HG03469 (cell line): ENCODE measurements at regions not wholly inside any gene's neighbourhood (a gene's known extent, or its start where the extent isn't known, plus 50 kb on each side); places are given as distances from the start of the nearest gene placed in this dataset.

Source experiments
- ATAC-seq: cut with Tn5 transposase; IDR thresholded peaks from one replicate; pipeline ENCODE4 v1.9.1; 2021; ENCODE audit warnings: mild to moderate bottlenecking, moderate library complexity, moderate number of reproducible peaks; ENCODE audit not compliant: unreplicated experiment

DNA sequence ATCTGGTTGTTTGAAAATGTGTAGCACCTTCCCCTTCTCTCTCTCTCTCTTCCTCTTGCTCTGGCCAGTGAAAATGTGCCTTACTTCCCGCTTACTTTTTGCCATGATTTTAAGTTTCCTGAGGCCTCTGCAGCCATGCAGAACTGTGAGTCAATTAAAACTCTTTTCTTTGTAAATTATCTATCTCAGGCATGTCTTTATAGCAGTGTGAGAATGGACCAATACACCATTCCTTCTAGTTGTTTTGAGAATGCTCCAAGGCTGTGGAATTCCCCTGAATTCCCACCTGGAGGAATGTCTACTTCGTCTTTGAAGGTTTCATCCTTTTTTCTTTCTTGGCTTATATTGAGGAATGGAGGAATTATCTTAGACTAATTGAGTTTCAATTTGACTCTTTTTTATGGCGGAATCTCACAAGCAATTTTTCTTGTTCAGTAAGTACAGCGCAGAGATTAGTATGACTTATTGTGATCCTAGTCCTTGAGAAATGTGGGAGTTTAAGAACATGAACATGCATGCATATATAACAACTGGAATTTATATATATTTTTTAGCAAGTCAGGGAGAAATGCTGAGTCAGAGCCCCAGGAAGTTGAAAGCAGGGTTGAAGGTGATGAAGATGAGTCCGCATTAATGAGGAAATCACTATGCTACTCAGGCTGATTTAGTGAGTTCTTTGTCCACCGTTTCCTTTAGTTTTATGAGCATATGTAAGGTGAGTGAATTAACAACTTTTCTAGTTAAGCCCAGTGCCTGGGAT, 488.1 kb upstream of the ADAMTS16 start:
- ATAC-seq: no peak

DNA sequence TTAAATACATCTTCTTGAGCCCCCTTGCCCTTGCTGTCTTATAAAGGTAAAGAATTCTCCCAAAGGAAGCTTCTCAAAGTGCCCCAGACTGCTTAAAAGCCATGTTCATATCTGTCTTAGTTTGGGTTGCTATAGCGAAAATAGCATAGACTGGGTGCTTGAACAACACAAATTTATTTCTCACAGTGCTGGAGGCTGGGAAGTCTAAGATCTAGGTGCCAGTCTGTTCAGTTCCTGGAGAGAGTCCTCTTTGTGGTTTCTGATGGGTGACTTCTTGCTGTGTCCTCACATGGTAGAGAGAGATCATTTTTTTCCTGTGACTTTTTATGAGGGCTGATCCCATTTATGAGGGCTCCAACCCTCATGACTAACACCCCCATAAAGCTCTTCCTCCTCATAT, 486.7 kb upstream of the ADAMTS16 start:
- ATAC-seq: no peak

DNA sequence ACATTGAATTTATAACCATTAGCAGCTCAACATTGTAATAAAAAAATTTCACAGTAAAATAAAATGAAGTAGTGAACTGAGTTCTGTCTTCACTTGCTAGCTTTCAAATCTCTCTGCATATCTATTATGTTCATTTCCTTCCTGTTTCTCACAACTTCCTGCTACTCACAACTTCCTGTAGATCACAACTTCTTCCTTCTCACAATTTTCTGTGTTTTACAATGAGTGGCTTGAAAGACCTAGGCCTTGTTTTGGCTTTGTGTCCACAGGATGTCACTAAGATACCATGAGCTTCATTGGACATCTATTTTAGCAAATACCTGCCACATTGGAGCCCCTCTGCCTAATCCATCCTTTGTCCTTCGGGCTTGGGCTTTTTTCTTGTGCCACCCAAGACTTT, 480.3 kb upstream of the ADAMTS16 start:
- no peak for ATAC-seq

DNA sequence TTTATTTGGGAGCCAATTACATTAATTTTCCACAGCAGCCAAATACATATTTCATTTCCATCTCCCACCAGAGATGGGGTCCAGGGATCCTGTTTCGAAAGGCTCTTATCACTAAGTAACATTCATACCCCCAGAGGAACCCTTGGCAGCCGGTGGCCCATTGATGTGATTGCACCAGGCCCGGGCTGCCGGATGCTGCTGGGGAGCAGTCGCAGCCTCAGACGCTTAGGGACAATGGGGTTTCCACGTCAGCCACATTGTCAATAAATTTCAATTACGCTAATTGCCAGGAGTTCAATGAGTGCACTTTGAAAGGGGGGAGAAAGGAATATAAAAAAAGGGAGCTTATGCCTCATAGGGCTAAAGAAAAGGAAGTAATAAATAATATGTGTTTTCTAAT, 478.8 kb upstream of the ADAMTS16 start:
- ATAC-seq: no peak

DNA sequence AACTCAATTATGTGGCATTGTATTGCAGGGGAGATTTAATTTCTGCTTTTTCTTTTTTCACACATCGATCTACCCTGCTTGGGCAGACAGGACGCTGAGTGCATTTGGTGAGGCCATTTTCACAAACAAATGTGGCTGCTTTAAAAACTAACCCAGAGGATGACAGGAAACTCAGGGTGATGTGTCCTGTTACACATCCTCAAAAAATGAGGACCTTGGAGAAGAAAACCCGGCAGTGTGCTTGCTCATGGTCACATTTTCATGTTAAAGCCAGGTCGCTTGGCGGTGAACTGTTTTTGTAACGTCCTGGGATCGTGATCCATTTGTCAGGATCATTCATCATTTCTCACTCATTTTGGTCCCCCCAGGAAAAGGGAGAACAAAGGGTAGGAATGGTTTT, 478.3 kb upstream of the ADAMTS16 start:
- ATAC-seq: no peak

DNA sequence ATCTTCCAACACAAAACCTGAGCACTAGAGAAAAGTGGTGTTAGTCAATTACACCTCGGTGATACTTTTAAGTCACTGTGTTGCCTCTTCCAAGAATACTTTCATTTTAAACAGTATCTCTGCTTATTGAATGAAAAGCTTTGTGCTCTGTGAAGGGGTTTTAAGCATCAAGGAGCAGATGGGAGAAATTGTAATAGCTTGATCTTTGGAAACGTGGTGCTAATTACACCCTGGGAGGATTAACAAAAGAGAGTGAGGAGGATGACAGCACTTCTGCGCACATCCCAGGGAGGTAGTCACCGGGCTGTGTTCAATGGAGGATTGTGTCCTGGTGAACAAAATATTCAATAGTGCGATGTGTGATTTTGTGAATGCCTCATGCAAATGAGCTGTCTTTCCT, 477.4 kb upstream of the ADAMTS16 start:
- ATAC-seq: no peak

DNA sequence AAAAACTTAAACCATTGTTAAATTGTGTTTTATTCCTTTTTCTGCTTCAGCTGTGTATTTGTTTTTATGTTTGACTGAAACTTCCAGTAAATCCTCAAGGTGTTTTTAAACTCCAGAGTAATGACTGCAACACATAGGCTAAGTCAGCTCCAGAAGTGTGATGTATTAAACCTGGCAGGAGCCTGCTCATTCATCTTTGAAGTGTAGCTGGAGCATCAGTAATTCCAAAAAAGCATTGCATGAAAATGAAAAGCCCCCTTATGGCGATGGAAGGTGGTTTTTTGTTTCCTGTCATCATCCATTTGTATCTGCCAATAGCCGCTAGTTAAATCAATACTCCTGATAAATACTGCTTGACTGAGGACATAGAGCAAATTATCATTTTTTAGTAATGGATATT, 474.2 kb upstream of the ADAMTS16 start:
- ATAC-seq: no peak

DNA sequence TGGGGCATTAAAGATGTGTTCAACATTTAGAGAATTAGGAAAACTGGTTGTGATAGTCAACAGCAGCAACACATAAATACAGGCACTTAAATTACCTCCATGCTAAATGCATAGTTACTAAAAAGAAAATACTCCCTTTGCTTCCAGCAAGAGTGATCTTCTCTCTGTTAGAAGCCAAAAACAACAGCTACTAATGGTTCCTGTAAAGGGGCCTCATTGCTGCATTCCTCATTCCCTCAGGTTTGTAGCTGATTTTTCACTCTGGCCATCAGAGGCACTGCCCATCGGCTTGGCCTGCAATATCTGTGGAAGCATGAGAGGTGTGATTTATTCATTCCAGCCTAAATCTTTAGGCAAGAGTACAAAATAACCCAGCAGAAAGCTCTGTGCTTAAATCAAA, 466.0 kb upstream of the ADAMTS16 start:
- no peak for ATAC-seq

DNA sequence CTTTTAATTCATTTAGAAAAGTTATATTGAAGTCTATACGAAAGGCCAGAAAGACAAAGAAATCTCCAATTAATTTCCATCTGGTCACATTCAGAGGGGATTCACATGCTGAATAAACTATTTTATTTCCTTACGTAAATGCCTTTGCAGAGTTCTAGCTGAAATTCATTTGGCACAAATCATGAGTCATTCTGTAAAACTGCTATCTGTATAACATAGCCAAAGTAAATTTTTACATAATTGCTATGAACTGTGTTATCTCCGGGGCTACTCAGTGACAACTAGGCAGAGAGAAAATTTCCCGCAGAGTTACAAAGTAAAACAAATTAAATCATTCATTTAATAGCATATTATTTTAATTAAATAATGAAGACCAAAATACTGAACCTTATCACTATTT, 463.2 kb upstream of the ADAMTS16 start:
- ATAC-seq: no peak

DNA sequence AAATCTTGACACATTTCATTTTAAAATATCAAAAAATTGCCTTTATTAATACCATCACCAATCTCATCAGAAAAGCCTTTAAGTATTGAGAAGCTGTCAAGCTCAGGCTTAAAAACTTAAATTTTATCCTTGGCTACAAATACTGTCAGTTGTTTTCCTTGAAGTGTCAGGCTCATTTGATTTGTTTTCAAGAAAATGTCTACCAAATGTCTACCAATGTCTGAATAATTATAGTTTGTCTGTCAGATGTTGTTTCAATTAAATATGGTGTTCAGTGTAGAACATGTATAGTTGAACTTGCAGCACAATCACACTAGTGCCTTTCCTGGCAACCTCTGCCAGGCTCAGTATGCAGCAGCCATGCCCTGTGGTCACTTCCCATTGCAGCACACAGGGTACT, 455.2 kb upstream of the ADAMTS16 start:
- ATAC-seq: no peak

DNA sequence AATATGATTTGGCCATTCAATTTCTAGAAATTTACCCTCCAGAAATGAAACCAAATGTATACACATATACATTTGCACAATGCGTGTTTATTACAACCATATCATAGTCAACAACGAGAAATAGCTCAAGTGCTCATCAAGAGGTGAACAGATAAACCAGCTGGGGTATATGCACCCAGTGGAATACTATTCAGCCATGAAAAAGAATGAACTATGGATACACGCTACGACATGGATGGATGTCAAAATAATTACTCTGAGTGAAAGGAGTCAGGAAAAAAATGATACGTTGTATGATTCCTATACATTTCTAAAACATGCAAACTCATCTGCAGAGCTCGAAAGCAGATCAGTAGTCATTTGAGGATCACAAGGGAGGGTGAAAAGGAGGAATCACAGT, 441.5 kb upstream of the ADAMTS16 start:
- ATAC-seq: no peak

DNA sequence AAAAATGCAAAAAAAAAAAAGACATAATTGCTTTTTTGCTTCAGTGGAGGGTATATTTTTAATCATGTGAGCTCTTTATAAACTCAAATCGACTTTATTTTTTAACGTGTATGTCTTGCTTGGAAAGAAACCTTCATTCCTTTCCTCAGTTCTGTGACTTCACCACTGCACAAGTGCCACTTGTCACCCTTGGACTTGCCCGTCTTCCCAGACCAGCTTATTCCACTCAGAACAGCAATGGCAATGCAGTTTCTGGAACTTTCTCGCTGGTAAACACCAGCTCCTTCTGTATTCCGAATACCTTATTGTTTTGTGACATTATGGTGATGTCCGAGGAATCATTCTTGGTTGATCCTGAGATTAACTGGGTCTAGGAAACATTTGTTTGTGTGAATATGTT, 440.5 kb upstream of the ADAMTS16 start:
- no peak for ATAC-seq

DNA sequence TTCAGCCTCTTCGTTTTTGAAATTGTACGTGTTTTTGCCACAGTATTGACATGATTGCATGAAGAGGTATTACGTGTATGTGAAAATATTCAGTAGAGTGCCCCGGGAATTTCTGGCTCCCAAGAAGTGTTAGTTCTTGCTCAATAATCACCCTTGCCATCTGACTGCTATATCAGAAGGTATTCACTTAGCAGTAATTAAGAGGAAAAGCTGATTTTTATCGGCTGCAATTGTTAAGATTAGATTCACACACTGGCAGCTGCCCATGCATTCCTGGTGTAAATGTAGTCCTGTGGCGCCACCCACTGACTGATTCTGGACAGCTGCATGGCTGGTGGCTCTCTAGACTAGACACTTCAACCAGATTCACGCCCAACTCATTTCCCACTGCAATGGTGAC, 440.1 kb upstream of the ADAMTS16 start:
- ATAC-seq: no peak

DNA sequence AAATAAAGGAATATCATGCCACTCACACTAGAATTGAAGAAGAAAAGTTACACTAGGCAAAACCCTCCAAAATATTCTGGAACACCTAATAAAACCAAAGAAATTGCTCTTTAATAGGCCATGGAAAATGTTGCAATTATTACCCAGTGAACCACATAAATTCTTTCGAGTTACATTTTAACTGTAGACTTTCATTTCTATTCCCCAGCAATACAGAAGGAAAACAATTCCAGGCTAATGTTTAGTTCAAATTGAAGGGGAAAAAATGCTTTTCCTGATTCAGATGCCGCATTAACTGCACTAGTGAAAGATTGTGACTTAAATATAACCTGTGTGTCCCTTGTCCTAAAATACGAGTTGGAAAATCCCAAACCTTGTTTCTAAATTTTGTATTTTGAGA, 439.3 kb upstream of the ADAMTS16 start:
- no peak for ATAC-seq

DNA sequence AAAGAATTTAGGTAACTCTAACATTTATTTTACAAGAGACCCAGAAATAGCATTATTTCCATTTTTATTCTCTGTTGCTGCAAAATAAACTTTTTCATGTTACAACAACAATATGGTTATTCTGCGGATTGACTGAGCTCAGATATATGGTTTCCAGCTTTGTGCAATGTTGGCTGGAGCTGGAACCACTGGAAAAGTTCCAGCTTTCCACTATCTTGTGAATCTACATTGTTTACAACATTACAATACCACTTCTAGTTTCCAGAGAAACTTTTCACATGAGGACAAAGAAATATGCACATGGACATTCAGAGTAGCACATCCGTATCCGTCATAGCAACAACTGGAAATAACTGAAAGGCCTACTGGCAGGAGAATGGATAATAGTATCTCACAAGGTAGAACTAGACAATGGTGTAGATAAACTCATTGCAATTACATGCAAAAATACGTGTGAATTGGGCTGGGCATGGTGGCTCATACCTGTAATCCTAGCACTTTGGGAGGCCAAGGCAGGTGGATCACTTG, 436.1 kb upstream of the ADAMTS16 start:
- no peak for ATAC-seq

DNA sequence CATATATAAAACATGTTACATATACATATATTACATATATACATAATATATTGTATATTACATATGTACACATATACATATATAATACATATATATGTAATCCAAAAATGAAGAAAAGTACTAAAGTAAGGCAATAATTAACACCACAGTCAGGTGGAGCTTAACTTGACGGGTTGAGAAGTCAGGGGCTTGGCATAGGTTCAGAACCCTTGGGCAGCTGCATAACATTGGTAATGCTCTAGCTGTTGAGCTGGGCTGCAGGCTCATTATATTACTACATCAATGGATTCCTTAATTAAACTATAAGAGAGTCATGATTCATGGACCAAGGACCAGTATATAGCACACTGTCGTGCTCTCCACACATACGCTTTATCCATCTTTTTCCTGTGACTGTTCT, 435.2 kb upstream of the ADAMTS16 start:
- ATAC-seq: no peak

DNA sequence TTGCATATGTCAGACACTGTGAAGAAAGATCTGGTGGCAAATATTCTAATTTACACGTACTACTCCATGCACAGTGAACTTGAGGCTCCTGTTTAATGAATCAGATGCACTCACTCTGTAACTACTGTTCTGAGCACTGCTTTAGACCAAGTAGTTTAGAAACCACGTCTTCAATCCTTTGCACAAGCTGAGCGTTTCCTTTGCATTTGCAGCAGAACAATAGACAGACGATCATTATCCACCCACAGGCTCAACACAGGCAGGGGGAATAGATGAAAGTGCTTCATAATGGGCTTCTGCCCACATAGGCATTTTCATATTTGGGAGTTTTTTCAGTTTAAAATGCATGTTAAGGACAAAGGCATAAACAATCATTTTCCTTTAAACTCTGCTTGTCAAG, 423.3 kb upstream of the ADAMTS16 start:
- no peak for ATAC-seq

DNA sequence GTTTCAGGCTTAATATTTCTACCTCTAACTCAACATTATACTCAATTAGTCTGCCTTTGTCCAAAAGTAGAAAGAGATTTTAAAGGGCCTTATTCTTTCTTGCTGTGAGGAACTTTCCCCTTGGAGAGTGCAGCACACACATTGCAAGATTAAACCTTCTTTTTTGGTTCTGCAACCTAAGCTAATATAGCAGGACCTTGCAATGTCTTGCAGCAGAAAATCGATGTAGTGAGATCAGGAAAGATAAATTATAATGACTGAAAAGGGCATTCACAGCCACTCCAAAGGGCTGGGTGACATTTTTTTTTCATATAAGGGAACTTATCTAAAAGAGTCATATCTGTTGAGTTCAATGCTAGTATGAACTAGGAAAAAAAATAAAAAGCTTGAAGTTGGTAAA, 422.7 kb upstream of the ADAMTS16 start:
- ATAC-seq: no peak

DNA sequence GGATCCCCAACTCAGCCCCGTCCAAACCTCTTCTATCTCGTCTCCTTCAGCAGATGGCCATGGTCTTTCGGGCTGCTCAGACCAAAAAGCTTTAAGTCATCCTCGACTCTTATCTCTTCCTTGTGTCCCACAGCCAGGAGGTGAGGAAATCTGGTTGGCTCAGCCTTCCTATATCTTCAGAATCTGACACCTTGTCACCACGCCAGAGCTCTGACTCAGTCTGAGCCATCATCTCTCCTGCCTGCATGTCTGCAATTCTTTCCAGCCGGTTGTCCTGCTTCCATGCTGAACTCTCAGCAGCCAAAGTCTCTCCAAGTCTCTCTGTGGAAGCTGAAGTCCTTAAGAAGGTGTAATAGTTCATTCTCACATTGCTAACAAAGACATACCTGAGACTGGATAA, 419.3 kb upstream of the ADAMTS16 start:
- ATAC-seq: no peak

DNA sequence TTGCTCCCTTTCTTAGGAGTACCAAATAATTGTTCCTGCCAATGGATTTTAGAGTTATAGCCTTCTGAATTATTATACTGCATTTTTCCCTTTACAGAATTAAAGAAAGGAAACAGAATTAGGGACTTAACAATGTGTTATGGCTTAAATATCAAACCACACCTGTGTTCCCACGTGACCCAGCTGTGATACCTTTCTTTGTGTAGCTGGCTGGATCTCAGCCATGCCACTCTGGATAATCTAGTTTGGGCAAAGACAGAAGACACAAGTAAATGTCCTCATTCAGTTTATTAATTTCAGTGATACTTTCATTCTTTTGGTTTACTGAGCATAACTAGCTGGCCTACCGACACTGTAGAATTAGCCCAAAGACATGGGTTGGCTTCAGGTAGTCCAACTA, 417.2 kb upstream of the ADAMTS16 start:
- ATAC-seq: no peak

DNA sequence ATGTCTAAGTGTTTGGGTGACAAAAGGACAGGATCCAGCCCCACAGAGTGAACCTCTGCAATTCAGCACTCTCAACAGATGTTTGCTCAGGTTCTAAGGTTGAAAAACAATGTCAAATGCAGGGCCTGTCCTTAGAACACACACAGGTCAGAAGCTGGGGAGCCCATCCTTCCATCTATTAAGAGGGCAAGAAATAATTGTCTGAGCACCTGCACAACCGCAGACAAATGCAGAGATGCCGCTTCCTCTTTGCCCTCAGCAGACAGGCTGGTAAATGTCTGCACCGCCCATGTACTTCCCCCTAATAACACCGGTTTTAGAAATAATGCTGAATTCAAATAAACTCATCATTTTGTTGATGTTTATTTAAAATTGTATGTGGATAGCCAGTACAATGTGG, 414.5 kb upstream of the ADAMTS16 start:
- no peak for ATAC-seq

DNA sequence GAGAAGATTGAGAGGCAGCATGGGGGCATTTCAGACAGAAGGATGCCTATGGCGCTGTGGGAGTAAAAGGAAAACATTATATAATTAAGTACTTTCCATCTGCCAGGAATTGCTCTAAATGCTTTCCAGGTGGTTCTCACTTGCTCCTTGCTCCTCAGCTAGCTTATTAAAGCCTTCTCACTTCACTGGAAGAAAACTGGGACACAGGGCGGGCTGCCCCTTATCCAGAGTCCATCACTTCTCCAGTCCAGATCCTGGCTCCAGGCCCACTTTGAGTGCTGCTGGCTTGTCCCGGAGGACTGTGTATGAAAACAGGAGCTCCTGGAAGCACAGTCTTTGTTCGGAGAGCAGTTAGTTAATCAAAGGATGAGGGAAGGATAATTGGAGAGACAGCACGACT, 409.9 kb upstream of the ADAMTS16 start:
- no peak for ATAC-seq

DNA sequence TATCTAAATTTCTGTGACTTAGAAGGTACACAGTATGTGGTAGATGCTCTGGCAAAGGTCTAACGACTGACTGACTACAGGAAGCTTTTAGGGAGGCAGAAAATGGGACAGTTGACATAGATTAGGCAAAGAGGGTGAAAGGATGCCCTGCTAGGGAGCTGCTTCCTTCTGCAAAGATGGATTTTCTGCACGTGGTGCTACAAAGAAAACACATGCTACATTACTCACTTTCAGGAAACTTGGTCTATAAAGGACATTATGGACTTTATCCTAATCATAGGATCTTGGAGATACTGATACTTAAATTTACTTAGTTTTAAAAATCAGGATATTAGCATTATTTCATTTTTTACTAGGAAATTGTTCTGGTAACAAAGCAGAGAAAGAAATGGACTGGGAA, 405.8 kb upstream of the ADAMTS16 start:
- ATAC-seq: no peak
